SK-N-SH treated with all-trans-retinoic acid at 6 μM for 48 hours (cell line): ENCODE measurements at regions not wholly inside any gene's neighbourhood (a gene's known extent, or its start where the extent isn't known, plus 50 kb on each side); places are given as distances from the start of the nearest gene placed in this dataset.

Experiments
- ATAC-seq: fragments of 200-7000 bp; cut with Tn5 transposase; 3 replicates; pipeline ENCODE4 v1.9.1; 2020; ENCODE audit warnings: mild to moderate bottlenecking, moderate library complexity
- ARNTL ChIP-seq: fragments of 450-650 bp; formaldehyde crosslinking; IDR thresholded peaks from 2 replicates; pipeline ENCODE4 v1.5.0; 2020; ENCODE audit warnings: low read depth, mild to moderate bottlenecking, moderate library complexity, borderline replicate concordance
- BACH2 ChIP-seq: fragments of 250-450 bp; sonication (Bioruptor Pico); IDR thresholded peaks from 2 replicates; pipeline ENCODE4 v1.9.0; 2021; ENCODE audit warnings: mild to moderate bottlenecking, borderline replicate concordance
- CREB5 ChIP-seq: fragments of 250-450 bp; sonication (Bioruptor Pico); IDR thresholded peaks from 2 replicates; pipeline ENCODE4 v1.5.1; 2020; ENCODE audit warnings: low read depth, mild to moderate bottlenecking, moderate library complexity
- CSDC2 ChIP-seq: fragments of 250-450 bp; sonication (Bioruptor Pico); IDR thresholded peaks from 2 replicates; pipeline ENCODE4 v1.5.0; 2020; ENCODE audit warnings: mild to moderate bottlenecking, moderate library complexity
- CSRNP3 ChIP-seq: fragments of 250-450 bp; sonication (Bioruptor Pico); IDR thresholded peaks from 2 replicates; pipeline ENCODE4 v1.5.1; 2021; ENCODE audit warnings: mild to moderate bottlenecking, moderate library complexity
- ESRRG ChIP-seq: fragments of 250-450 bp; sonication (Bioruptor Pico); IDR thresholded peaks from 2 replicates; pipeline ENCODE4 v1.6.1; 2021; ENCODE audit warnings: mild to moderate bottlenecking
- GLIS3 ChIP-seq: fragments of 250-450 bp; sonication (Bioruptor Pico); IDR thresholded peaks from 2 replicates; pipeline ENCODE4 v1.5.0; 2020; ENCODE audit warnings: mild to moderate bottlenecking, moderate library complexity
- ISL1 ChIP-seq: fragments of 250-450 bp; sonication (Bioruptor Pico); IDR thresholded peaks from 2 replicates; pipeline ENCODE4 v2.1.2; 2022; ENCODE audit warnings: mild to moderate bottlenecking, moderate library complexity
- PPARA ChIP-seq: fragments of 250-450 bp; sonication (Bioruptor Pico); IDR thresholded peaks from 2 replicates; pipeline ENCODE4 v1.5.0; 2020; ENCODE audit warnings: mild to moderate bottlenecking, borderline replicate concordance
- SNAI2 ChIP-seq: fragments of 250-450 bp; sonication (Bioruptor Pico); IDR thresholded peaks from 2 replicates; pipeline ENCODE4 v1.5.0; 2020; ENCODE audit warnings: mild to moderate bottlenecking, moderate library complexity
- TCF4 ChIP-seq: fragments of 250-450 bp; sonication (Bioruptor Pico); IDR thresholded peaks from 2 replicates; pipeline ENCODE4 v1.8.0; 2021; ENCODE audit warnings: mild to moderate bottlenecking, moderate library complexity, borderline replicate concordance
- TOX ChIP-seq: fragments of 250-450 bp; sonication (Bioruptor Pico); IDR thresholded peaks from 2 replicates; pipeline ENCODE4 v1.8.0; 2021; ENCODE audit warnings: mild to moderate bottlenecking, moderate library complexity, borderline replicate concordance
- TSHZ2 ChIP-seq: fragments of 250-450 bp; sonication (Bioruptor Pico); IDR thresholded peaks from 2 replicates; pipeline ENCODE4 v1.5.0; 2020; ENCODE audit warnings: mild to moderate bottlenecking, moderate library complexity
- ZC3H10 ChIP-seq: fragments of 250-450 bp; sonication (Bioruptor Pico); IDR thresholded peaks from 2 replicates; pipeline ENCODE4 v1.5.1; 2021; ENCODE audit warnings: mild to moderate bottlenecking, moderate library complexity
- ZFP3 ChIP-seq: fragments of 250-450 bp; sonication (Bioruptor Pico); IDR thresholded peaks from 2 replicates; pipeline ENCODE4 v1.5.0; 2020; ENCODE audit warnings: mild to moderate bottlenecking, moderate library complexity
- ZFP30 ChIP-seq: fragments of 450-650 bp; formaldehyde crosslinking; IDR thresholded peaks from 2 replicates; pipeline ENCODE4 v1.5.0; 2022; ENCODE audit warnings: mild to moderate bottlenecking, moderate library complexity
- ZNF565 ChIP-seq: fragments of 450-650 bp; formaldehyde crosslinking; conservative IDR thresholded peaks from 2 replicates; pipeline ENCODE4 v1.5.0; 2020; ENCODE audit warnings: low read depth, mild to moderate bottlenecking, moderate library complexity
- ZNF8 ChIP-seq: fragments of 450-650 bp; formaldehyde crosslinking; IDR thresholded peaks from 2 replicates; pipeline ENCODE4 v1.5.0; 2020; ENCODE audit warnings: mild to moderate bottlenecking, moderate library complexity

GRCh38 chr5:88090506-88090905, 178.1 kb downstream of the TMEM161B start:
- TF ChIP-seq CSDC2 (CRISPR knock-in tag) (no peak), BACH2 (CRISPR knock-in tag) (no peak), TSHZ2 (CRISPR knock-in tag) (no peak), ZNF8 (CRISPR knock-in tag) (no peak), ESRRG (CRISPR knock-in tag) (no peak), ZFP3 (CRISPR knock-in tag) (no peak), CSRNP3 (no peak), ISL1 (no peak), ZFP30 (CRISPR knock-in tag) (no peak), SNAI2 (CRISPR knock-in tag) (no peak), ZNF565 (no peak), ARNTL (CRISPR knock-in tag) (no peak)
- no peak for ATAC-seq

- peak; percentile 54 for ATAC-seq
- TF ChIP-seq CREB5 (CRISPR knock-in tag) (no peak), CSRNP3 (0 out of 2 replicates have a peak, but pooled peaks have one; percentile 25), TSHZ2 (CRISPR knock-in tag) (peak; percentile 45; the same call in 1 of the 2 replicates), PPARA (no peak), TCF4 (CRISPR knock-in tag) (peak; percentile 74; the same call in 1 of the 2 replicates), ZNF565 (no peak), ZNF8 (CRISPR knock-in tag) (no peak), TOX (CRISPR knock-in tag) (no peak)
Observed at GRCh38 chr5:88089719-88090390, 178.8 kb downstream of the TMEM161B start.

GRCh38 chr5:88085462-88085861, 183.2 kb downstream of the TMEM161B start:
- ATAC-seq: no peak
- TF ChIP-seq ZNF8 (CRISPR knock-in tag): no peak
- TF ChIP-seq PPARA: no peak
- no peak for TF ChIP-seq ISL1
- no peak for TF ChIP-seq SNAI2 (CRISPR knock-in tag)
- TF ChIP-seq CSDC2 (CRISPR knock-in tag): no peak
- no peak for TF ChIP-seq ZFP30 (CRISPR knock-in tag)
- no peak for TF ChIP-seq TOX (CRISPR knock-in tag)
- no peak for TF ChIP-seq GLIS3 (CRISPR knock-in tag)
- no peak for TF ChIP-seq TSHZ2 (CRISPR knock-in tag)
- no peak for TF ChIP-seq ZNF565
- TF ChIP-seq ARNTL (CRISPR knock-in tag): no peak
- no peak for TF ChIP-seq ZFP3 (CRISPR knock-in tag)
- TF ChIP-seq TCF4 (CRISPR knock-in tag): no peak
- no peak for TF ChIP-seq ZC3H10 (CRISPR knock-in tag)
